ENCODE measurements at regions not wholly inside any gene's neighbourhood (a gene's known extent, or its start where the extent isn't known, plus 50 kb on each side); places are given as distances from the start of the nearest gene placed in this dataset.

DNA sequence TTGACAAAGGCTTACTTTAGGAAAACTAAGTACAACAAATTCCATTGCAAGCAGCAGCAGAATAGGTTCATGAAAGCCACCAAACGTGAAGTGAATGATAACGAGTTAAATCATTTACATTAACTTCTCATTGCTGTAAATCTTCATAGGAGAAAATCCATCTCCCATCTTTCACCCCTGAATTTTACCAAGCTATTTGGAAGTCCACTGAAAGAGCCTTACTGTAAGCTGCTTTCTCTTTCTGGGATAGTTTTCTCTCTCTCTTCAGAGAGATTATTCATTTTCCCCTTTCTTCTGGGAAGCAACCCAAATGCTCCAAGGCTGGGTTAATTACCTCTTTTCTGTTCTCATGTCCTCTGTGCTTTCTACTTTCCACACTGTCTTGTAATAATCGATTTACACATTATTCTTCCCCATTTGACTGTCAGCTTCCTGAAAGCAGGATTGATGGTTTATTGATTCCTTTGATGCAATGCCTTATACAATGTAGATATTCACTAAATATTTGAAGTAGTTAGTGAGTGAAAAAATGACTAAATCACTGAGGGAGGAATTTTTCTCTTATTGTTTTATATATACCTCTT, 914.3 kb upstream of the ARPP21 start:
- TF ChIP-seq, protein P1, sequence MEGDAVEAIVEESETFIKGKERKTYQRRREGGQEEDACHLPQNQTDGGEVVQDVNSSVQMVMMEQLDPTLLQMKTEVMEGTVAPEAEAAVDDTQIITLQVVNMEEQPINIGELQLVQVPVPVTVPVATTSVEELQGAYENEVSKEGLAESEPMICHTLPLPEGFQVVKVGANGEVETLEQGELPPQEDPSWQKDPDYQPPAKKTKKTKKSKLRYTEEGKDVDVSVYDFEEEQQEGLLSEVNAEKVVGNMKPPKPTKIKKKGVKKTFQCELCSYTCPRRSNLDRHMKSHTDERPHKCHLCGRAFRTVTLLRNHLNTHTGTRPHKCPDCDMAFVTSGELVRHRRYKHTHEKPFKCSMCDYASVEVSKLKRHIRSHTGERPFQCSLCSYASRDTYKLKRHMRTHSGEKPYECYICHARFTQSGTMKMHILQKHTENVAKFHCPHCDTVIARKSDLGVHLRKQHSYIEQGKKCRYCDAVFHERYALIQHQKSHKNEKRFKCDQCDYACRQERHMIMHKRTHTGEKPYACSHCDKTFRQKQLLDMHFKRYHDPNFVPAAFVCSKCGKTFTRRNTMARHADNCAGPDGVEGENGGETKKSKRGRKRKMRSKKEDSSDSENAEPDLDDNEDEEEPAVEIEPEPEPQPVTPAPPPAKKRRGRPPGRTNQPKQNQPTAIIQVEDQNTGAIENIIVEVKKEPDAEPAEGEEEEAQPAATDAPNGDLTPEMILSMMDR (conservative IDR thresholded peaks at IDR 0.05; ENCODE audit: low read depth, low read length), result no peak
- H2AFZ ChIP-seq (ENCODE audit: low read depth), result no peak overlapping the region

DNA sequence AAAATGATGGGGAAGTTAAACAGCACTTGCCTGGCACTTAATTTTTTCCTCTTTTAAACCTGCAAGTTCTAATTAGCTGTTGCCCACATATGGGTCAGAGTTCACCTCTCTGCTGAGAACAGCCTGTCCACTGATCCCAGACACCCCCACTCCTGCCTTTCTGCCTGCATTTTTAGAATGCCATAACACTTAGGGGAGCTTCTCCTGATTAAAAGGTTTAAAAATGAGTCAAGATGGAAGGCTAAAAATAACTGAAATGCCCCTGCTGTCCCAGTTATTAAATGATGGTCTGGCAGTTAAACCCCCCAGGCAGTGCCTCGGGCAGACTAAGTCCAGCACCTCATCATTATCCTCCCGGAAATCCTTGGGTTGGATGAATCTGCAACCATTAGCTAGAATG, 913.6 kb upstream of the ARPP21 start:
- Histone ChIP-seq H3K36me3 (ENCODE audit: insufficient read depth) (no peaks in the 10 kb centered on the region), H2AFZ (ENCODE audit: low read depth) (no peak overlapping the region), H3K4me3 (IDR thresholded peaks at IDR 0.05; ENCODE audit: insufficient read depth, low read depth, low read length) (no peak overlapping the region), H3K4me2 (no peak overlapping the region), H3K27ac (no peak overlapping the region), H4K20me1 (ENCODE audit: insufficient read depth) (no peaks in the 10 kb centered on the region), H3K79me2 (ENCODE audit: insufficient read depth, low read depth) (no peaks in the 10 kb centered on the region), H3K9ac (no peak overlapping the region), H3K4me1 (ENCODE audit: low read depth, poor library complexity, severe bottlenecking) (no peaks in the 10 kb centered on the region), H3K27me3 (ENCODE audit: insufficient read depth, low read depth) (no peaks in the 10 kb centered on the region)
- TF ChIP-seq, protein P1 (conservative IDR thresholded peaks at IDR 0.05; ENCODE audit: low read depth, low read length), result no peak

More for the DNA sequence above, 914.3 kb upstream of the ARPP21 start:
- Histone ChIP-seq H3K27ac (no peak overlapping the region), H3K79me2 (ENCODE audit: insufficient read depth, low read depth) (no peaks in the 10 kb centered on the region), H3K36me3 (ENCODE audit: insufficient read depth) (no peaks in the 10 kb centered on the region), H3K4me3 (IDR thresholded peaks at IDR 0.05; ENCODE audit: insufficient read depth, low read depth, low read length) (no peak overlapping the region), H3K4me2 (no peak overlapping the region), H4K20me1 (ENCODE audit: insufficient read depth) (no peaks in the 10 kb centered on the region), H3K4me1 (ENCODE audit: low read depth, poor library complexity, severe bottlenecking) (no peaks in the 10 kb centered on the region), H3K27me3 (ENCODE audit: insufficient read depth, low read depth) (no peaks in the 10 kb centered on the region), H3K9ac (no peak overlapping the region)

DNA sequence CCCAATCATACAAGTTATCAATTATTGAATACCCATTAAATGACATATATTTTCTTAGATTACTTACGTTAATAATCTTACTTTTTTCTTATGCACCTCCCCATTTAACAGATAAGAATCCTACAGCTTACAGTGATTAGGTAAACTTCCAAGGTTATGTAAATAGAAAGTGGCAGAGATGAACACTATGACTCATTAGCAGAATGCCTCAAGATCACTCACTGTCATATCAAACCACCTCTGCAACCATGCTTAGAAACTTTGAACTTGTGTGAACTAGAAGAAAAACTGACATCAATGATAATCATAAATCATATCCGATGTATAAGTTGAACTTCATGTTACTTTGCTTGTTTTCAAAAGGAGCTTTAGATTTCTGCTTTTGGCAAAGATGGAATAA, 911.6 kb upstream of the ARPP21 start:
- Histone ChIP-seq H2AFZ (ENCODE audit: low read depth) (no peak overlapping the region), H3K36me3 (ENCODE audit: insufficient read depth) (no peaks in the 10 kb centered on the region)

DNA sequence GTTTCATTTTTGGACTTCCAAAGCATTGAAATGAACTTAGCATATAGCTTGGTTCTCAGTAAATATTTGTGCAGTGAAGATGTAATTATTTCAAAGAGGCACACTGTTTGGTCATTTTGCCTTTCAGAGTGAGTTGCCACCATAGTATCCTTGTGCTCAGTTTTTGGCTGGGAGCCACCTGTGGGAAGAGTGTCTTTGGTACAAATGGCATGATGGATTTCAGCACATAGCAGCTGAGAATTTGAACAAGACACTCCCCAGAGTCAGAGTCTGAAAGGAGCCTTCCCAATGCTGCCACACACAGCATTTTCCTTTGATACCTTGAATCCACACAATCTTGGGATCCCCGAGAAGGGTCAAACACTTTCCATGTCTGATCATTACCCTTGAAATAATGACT, 897.2 kb upstream of the ARPP21 start:
- Histone ChIP-seq H2AFZ (ENCODE audit: low read depth) (no peak overlapping the region), H3K4me1 (ENCODE audit: low read depth, poor library complexity, severe bottlenecking) (no peaks in the 10 kb centered on the region), H3K27me3 (ENCODE audit: insufficient read depth, low read depth) (no peaks in the 10 kb centered on the region), H3K36me3 (ENCODE audit: insufficient read depth) (no peaks in the 10 kb centered on the region), H3K79me2 (ENCODE audit: insufficient read depth, low read depth) (no peaks in the 10 kb centered on the region), H3K4me2 (no peak overlapping the region), H3K9ac (no peak overlapping the region), H4K20me1 (ENCODE audit: insufficient read depth) (no peaks in the 10 kb centered on the region), H3K27ac (no peak overlapping the region), H3K4me3 (IDR thresholded peaks at IDR 0.05; ENCODE audit: insufficient read depth, low read depth, low read length) (no peak overlapping the region)
- TF ChIP-seq, protein P1 (conservative IDR thresholded peaks at IDR 0.05; ENCODE audit: low read depth, low read length), result no peak

More for the DNA sequence above, 911.6 kb upstream of the ARPP21 start:
- no peaks in the 10 kb centered on the region for H3K27me3 ChIP-seq (ENCODE audit: insufficient read depth, low read depth)
- no peaks in the 10 kb centered on the region for H3K79me2 ChIP-seq (ENCODE audit: insufficient read depth, low read depth)
- TF ChIP-seq, protein P1 (conservative IDR thresholded peaks at IDR 0.05; ENCODE audit: low read depth, low read length), result no peak
- no peak overlapping the region for H3K27ac ChIP-seq
- H3K4me3 ChIP-seq (IDR thresholded peaks at IDR 0.05; ENCODE audit: insufficient read depth, low read depth, low read length), result no peak overlapping the region
- no peaks in the 10 kb centered on the region for H4K20me1 ChIP-seq (ENCODE audit: insufficient read depth)
- H3K4me2 ChIP-seq, result no peak overlapping the region
- H3K4me1 ChIP-seq (ENCODE audit: low read depth, poor library complexity, severe bottlenecking), result no peaks in the 10 kb centered on the region
- no peak overlapping the region for H3K9ac ChIP-seq

All from KMS-11 (cell line).